Testis (tissue), 2 donors: ENCODE measurements at regions not wholly inside any gene's neighbourhood (a gene's known extent, or its start where the extent isn't known, plus 50 kb on each side); places are given as distances from the start of the nearest gene placed in this dataset.

ENCODE experiments used
- POLR2A ChIP-seq: fragments of 450-650 bp; IDR thresholded peaks from one replicate; pipeline ENCODE4 v1.6.1; 2017; ENCODE audit warnings: antibody characterized with exemption, mild to moderate bottlenecking, moderate library complexity
- TF ChIP-seq, protein P1 (sequence below), 3 experiments: fragments of 450-650 bp in 2 of 3; fragments of 200-600 bp in 1 of 3; sonication (generic) in 1 of 3; IDR thresholded peaks; one replicate each; pipeline ENCODE4 v1.5.1; 2016 to 2019; ENCODE audit warnings: antibody characterized with exemption in 3 of 3, mild to moderate bottlenecking in 2 of 3, moderate library complexity in 1 of 3

DNA sequence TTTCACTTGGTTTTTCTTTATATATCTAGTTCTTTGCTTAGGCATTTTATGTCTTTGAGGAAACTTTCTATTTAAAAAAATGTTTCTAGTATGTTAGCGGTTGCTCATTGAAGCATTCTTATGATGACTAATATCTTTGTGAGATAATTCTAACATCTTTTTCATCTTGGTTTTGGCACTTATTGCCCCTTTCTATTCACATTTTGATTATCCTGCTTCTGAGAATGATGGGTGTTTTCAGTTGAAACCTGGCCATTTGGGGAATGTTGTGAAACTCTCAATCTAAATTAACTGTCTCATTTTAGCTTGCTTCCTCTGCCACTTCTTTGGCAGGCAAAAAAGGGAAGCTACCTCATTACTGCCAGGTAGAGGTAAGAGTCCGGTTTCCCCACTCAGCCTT lies 683.1 kb downstream of the DOK5 start:
- TF ChIP-seq, protein P1, sequence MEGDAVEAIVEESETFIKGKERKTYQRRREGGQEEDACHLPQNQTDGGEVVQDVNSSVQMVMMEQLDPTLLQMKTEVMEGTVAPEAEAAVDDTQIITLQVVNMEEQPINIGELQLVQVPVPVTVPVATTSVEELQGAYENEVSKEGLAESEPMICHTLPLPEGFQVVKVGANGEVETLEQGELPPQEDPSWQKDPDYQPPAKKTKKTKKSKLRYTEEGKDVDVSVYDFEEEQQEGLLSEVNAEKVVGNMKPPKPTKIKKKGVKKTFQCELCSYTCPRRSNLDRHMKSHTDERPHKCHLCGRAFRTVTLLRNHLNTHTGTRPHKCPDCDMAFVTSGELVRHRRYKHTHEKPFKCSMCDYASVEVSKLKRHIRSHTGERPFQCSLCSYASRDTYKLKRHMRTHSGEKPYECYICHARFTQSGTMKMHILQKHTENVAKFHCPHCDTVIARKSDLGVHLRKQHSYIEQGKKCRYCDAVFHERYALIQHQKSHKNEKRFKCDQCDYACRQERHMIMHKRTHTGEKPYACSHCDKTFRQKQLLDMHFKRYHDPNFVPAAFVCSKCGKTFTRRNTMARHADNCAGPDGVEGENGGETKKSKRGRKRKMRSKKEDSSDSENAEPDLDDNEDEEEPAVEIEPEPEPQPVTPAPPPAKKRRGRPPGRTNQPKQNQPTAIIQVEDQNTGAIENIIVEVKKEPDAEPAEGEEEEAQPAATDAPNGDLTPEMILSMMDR (IDR thresholded peaks at IDR 0.05): no peak
- no peak for TF ChIP-seq POLR2A
